ENCODE measurements at regions not wholly inside any gene's neighbourhood (a gene's known extent, or its start where the extent isn't known, plus 50 kb on each side); places are given as distances from the start of the nearest gene placed in this dataset.
A peak's percentile ranks its signal among the peaks of the same experiment; 100 is the strongest.

GRCh38 chr17:59487161-59487873 lies 78.1 kb upstream of the DHX40 start:
- H3K27me3 ChIP-seq (ENCODE audit: control insufficient read depth in 1 of 2, insufficient read depth in 2 of 2, low read length in 2 of 2), result peaks cover 0 to 7% of the 10 kb centered on the region in 2 experiments; a peak in 3 of 5 replicates
- TF ChIP-seq ZNF776 (CRISPR knock-in tag; IDR thresholded peaks at IDR 0.05) (no peak), SNRNP70 (IDR thresholded peaks at IDR 0.05; ENCODE audit: low read depth, low read length) (no peak), FOXM1 (CRISPR knock-in tag; IDR thresholded peaks at IDR 0.05) (no peak), DZIP1 (CRISPR knock-in tag; IDR thresholded peaks at IDR 0.05) (no peak), ZNF510 (CRISPR knock-in tag; IDR thresholded peaks at IDR 0.05; ENCODE audit: low read depth) (no peak), CBX2 (IDR thresholded peaks at IDR 0.05; ENCODE audit: low read depth, low read length) (0 out of 2 replicates have a peak, but pooled peaks have one; percentile 30), CBX2 (CRISPR knock-in tag; IDR thresholded peaks at IDR 0.05; ENCODE audit: low read depth) (no peak), ZNF558 (CRISPR knock-in tag; IDR thresholded peaks at IDR 0.05; ENCODE audit: borderline replicate concordance) (no peak)
- H3K4me1 ChIP-seq (ENCODE audit: insufficient read depth, low read length), result peaks cover 17% of the 10 kb centered on the region
- DNase-seq (ENCODE audit: low spot score) (no peak), ATAC-seq (no peak), FAIRE-seq (no peak)
- no peaks in the 10 kb centered on the region for H3K9me3 ChIP-seq (ENCODE audit: low read length)
- H3K4me3 ChIP-seq (replicated peaks in 1 of 3; ENCODE audit: insufficient read depth in 1 of 3, low read depth in 2 of 3, low read length in 3 of 3), result no peak overlapping the region
- 38% methylated on average over 7 of the region's 7 CpGs for WGBS (ENCODE audit: low lambda C conversion rate)
- no peaks in the 10 kb centered on the region for H3K79me2 ChIP-seq (ENCODE audit: insufficient read depth, low read length)
- in situ Hi-C loops (cut with HindIII; ENCODE audit: extremely low pct_ligation_motif_present, low pct_unique_long_range_greater_than_20kb), result no loop called here
- BruUV-seq (replicated peaks), result no TSS peak
- no peak overlapping the region for H2AFZ ChIP-seq (ENCODE audit: low read length)
- no peaks in the 10 kb centered on the region for H4K20me1 ChIP-seq (ENCODE audit: insufficient read depth, low read length)
- no peaks in the 10 kb centered on the region for H3K36me3 ChIP-seq (replicated peaks in 1 of 2; ENCODE audit: control insufficient read depth in 1 of 2, insufficient read depth in 2 of 2, low read length in 2 of 2)
- H3K9ac ChIP-seq (ENCODE audit: insufficient read depth, low read depth, low read length), result no peak overlapping the region
- intact Hi-C loops (cut with micrococcal nuclease; ENCODE audit: unreplicated experiment), result no loop called here
- 0 out of 2 replicates have a peak overlapping the region, but pooled peaks have one; percentile 8 for H3K4me2 ChIP-seq (ENCODE audit: low read depth, low read length)
- H3K27ac ChIP-seq (ENCODE audit: extremely low read length, insufficient read depth, low read length), result no peak overlapping the region
- ChIA-PET POLR2A (no interaction called here), CTCF (ENCODE audit: low intra/inter-chr PET ratio, low total read pairs) (no interaction called here)
